Astrocyte (in vitro differentiated cells and primary cell): ENCODE measurements at regions not wholly inside any gene's neighbourhood (a gene's known extent, or its start where the extent isn't known, plus 50 kb on each side); places are given as distances from the start of the nearest gene placed in this dataset.

Experiments used
- DNase-seq: peaks from one replicate; pipeline ENCODE4 v3.0.0-alpha.2; 2010; ENCODE audit warnings: low read depth
- FAIRE-seq: peaks from 2 replicates; lab custom pipeline; 2011; peaks lifted over from hg19 to GRCh38; lab: Jason Lieb, UNC
- H2AFZ ChIP-seq: 2 replicates; pipeline ENCODE4 v1.6.0; 2012; ENCODE audit warnings: low read depth, low read length, inconsistent platforms
- H3K27ac ChIP-seq: 2 replicates; pipeline ENCODE4 v1.5.1; 2011; ENCODE audit warnings: low read depth, low read length, inconsistent platforms
- H3K27me3 ChIP-seq: 2 replicates; pipeline ENCODE4 v1.6.0; 2011; ENCODE audit warnings: low read length, inconsistent platforms; ENCODE audit not compliant: insufficient read depth
- H3K36me3 ChIP-seq: 2 replicates; pipeline ENCODE4 v1.5.1; 2011; ENCODE audit warnings: low read length, inconsistent platforms; ENCODE audit not compliant: insufficient read depth
- H3K4me1 ChIP-seq: 2 replicates; pipeline ENCODE4 v1.5.1; 2011; ENCODE audit warnings: low read length, inconsistent platforms; ENCODE audit not compliant: insufficient read depth
- H3K4me2 ChIP-seq: 2 replicates; pipeline ENCODE4 v1.6.0; 2012; ENCODE audit warnings: low read length, inconsistent platforms
- H3K4me3 ChIP-seq: 2 replicates; pipeline ENCODE4 v1.5.1; 2011; ENCODE audit warnings: low read depth, mild to moderate bottlenecking, low read length, inconsistent platforms; ENCODE audit not compliant: insufficient read depth
- H3K79me2 ChIP-seq: 2 replicates; pipeline ENCODE4 v1.6.0; 2012; ENCODE audit warnings: mild to moderate bottlenecking, low read length, inconsistent platforms; ENCODE audit not compliant: insufficient read depth
- H3K9ac ChIP-seq: 2 replicates; pipeline ENCODE4 v1.6.0; 2012; ENCODE audit warnings: mild to moderate bottlenecking, low read length, inconsistent platforms
- H3K9me3 ChIP-seq: 2 replicates; pipeline ENCODE4 v1.5.1; 2012; ENCODE audit warnings: low read depth, mild to moderate bottlenecking, low read length, inconsistent platforms; ENCODE audit not compliant: insufficient read depth
- H4K20me1 ChIP-seq: 2 replicates; pipeline ENCODE4 v1.6.0; 2012; ENCODE audit warnings: low read length, inconsistent platforms; ENCODE audit not compliant: insufficient read depth
- H3K27ac Mint-ChIP-seq: one replicate; pipeline ENCODE4 v1.8.0; 2021; ENCODE audit warnings: mild to moderate bottlenecking, mixed read lengths; ENCODE audit not compliant: unreplicated experiment
- H3K27me3 Mint-ChIP-seq: one replicate; pipeline ENCODE4 v1.8.0; 2021; ENCODE audit warnings: low read depth, mixed read lengths; ENCODE audit not compliant: unreplicated experiment
- H3K36me3 Mint-ChIP-seq: one replicate; pipeline ENCODE4 v1.8.0; 2021; ENCODE audit warnings: low read depth, mixed read lengths; ENCODE audit not compliant: unreplicated experiment
- H3K4me1 Mint-ChIP-seq: one replicate; pipeline ENCODE4 v1.8.0; 2021; ENCODE audit warnings: low read depth, mixed read lengths; ENCODE audit not compliant: unreplicated experiment
- H3K4me3 Mint-ChIP-seq: one replicate; pipeline ENCODE4 v1.8.0; 2021; ENCODE audit warnings: mild to moderate bottlenecking, moderate library complexity, mixed read lengths; ENCODE audit not compliant: unreplicated experiment
- H3K9me3 Mint-ChIP-seq: one replicate; pipeline ENCODE4 v1.8.0; 2021; ENCODE audit warnings: mild to moderate bottlenecking, mixed read lengths; ENCODE audit not compliant: unreplicated experiment
- EZH2 ChIP-seq: IDR thresholded peaks from 2 replicates; pipeline ENCODE4 v1.6.1; 2012; ENCODE audit warnings: mild to moderate bottlenecking, low read length, inconsistent platforms; ENCODE audit not compliant: insufficient read depth
- TF ChIP-seq, protein P1 (sequence below): IDR thresholded peaks from 2 replicates; pipeline ENCODE4 v1.5.1; 2011; ENCODE audit warnings: low read depth, mild to moderate bottlenecking, inconsistent platforms, low read length, moderate library complexity; ENCODE audit not compliant: insufficient read depth

- H3K4me1 Mint-ChIP-seq, result peaks cover 9% of the 10 kb centered on the region
- no peak overlapping the region for H3K4me3 ChIP-seq
- no peaks in the 10 kb centered on the region for H3K36me3 ChIP-seq
- no peaks in the 10 kb centered on the region for H3K4me1 ChIP-seq
- no peaks in the 10 kb centered on the region for H3K36me3 Mint-ChIP-seq
- no peaks in the 10 kb centered on the region for H3K79me2 ChIP-seq
- H3K9me3 ChIP-seq, result no peaks in the 10 kb centered on the region
- H4K20me1 ChIP-seq, result no peaks in the 10 kb centered on the region
- H3K9me3 Mint-ChIP-seq, result no peaks in the 10 kb centered on the region
- no peak overlapping the region for H3K27ac ChIP-seq
- H3K4me2 ChIP-seq, result no peak overlapping the region
- no peaks in the 10 kb centered on the region for H3K27me3 ChIP-seq
- H3K9ac ChIP-seq, result no peak overlapping the region
- H3K27me3 Mint-ChIP-seq, result no peaks in the 10 kb centered on the region
- TF ChIP-seq EZH2, result no peak
- TF ChIP-seq, protein P1, sequence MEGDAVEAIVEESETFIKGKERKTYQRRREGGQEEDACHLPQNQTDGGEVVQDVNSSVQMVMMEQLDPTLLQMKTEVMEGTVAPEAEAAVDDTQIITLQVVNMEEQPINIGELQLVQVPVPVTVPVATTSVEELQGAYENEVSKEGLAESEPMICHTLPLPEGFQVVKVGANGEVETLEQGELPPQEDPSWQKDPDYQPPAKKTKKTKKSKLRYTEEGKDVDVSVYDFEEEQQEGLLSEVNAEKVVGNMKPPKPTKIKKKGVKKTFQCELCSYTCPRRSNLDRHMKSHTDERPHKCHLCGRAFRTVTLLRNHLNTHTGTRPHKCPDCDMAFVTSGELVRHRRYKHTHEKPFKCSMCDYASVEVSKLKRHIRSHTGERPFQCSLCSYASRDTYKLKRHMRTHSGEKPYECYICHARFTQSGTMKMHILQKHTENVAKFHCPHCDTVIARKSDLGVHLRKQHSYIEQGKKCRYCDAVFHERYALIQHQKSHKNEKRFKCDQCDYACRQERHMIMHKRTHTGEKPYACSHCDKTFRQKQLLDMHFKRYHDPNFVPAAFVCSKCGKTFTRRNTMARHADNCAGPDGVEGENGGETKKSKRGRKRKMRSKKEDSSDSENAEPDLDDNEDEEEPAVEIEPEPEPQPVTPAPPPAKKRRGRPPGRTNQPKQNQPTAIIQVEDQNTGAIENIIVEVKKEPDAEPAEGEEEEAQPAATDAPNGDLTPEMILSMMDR, result no peak
- no peak overlapping the region for H3K4me3 Mint-ChIP-seq
- DNase-seq (no peak), FAIRE-seq (no peak)
- H2AFZ ChIP-seq, result no peak overlapping the region
- no peak overlapping the region for H3K27ac Mint-ChIP-seq
Observed at GRCh38 chr13:72435251-72435650, 292.2 kb downstream of the MZT1 start.

DNA sequence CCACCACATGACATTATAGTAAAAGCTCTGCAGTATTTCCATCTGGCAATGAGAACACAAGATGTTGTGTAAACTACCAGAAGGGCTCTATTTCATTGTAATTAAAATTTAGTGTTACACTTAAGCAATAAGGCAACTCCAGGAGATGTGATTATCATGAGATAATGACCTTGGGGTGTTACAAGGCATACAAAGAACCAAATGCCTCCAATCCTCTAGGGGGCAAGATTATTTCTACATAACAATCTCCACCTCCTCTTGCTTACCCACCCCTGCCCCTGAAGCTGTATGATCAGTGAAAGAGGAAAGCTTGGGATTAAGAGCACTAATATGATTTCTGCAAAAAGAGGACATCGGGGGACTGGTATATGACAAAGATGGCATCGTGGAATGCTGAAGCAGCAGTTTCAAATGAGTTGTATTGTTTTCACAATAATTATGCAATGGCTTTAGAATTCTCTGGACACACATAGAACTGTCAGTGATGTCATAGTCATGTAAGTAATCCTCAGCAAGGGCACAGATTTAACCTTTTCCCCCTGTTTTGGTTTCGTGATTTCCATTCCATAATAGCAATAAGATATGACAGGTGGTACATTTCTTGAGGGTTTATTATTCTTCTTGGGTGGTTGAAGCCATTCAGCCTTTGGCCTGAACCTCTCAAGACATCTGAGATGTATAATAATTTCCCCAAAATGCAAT is 295.3 kb downstream of the MZT1 start:
- TF ChIP-seq EZH2, result no peak
- TF ChIP-seq, protein P1, result no peak
- Histone ChIP-seq H3K9me3 (no peaks in the 10 kb centered on the region), H3K4me3 (no peak overlapping the region), H3K27ac (no peak overlapping the region), H3K79me2 (no peaks in the 10 kb centered on the region), H4K20me1 (no peaks in the 10 kb centered on the region), H3K27me3 (no peaks in the 10 kb centered on the region), H2AFZ (no peak overlapping the region), H3K4me1 (no peaks in the 10 kb centered on the region), H3K4me2 (no peak overlapping the region), H3K9ac (no peak overlapping the region), H3K36me3 (no peaks in the 10 kb centered on the region)
- peak; percentile 23 for FAIRE-seq
- peaks cover under 1% of the 10 kb centered on the region for H3K4me1 Mint-ChIP-seq
- DNase-seq, result no peak
- H3K4me3 Mint-ChIP-seq, result no peak overlapping the region
- no peaks in the 10 kb centered on the region for H3K27me3 Mint-ChIP-seq
- H3K36me3 Mint-ChIP-seq, result no peaks in the 10 kb centered on the region
- no peaks in the 10 kb centered on the region for H3K9me3 Mint-ChIP-seq
- no peak overlapping the region for H3K27ac Mint-ChIP-seq

DNA sequence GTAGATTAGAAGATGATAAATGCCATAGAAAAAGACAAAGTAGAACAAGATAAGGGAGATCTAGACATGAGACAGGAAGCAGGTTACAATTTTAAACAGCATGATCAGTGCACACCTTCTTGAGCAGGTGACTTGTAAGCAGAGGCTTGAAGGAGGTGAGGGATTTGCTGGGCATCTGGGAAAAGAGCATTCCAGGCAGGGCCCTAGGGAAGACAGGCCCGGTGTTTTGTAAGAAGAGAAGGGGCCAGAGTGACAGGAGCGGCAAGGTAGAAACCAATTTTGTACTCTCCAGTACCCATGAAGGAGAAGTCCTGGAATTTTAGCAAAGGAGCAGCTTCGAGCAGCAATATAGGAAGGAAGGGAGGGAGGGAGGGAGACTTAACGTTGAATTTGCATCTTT is 296.5 kb downstream of the MZT1 start:
- Mint-ChIP-seq H3K27ac (no peak overlapping the region), H3K4me1 (no peaks in the 10 kb centered on the region), H3K9me3 (no peaks in the 10 kb centered on the region), H3K4me3 (no peak overlapping the region), H3K36me3 (no peaks in the 10 kb centered on the region), H3K27me3 (no peaks in the 10 kb centered on the region)
- no peaks in the 10 kb centered on the region for H3K79me2 ChIP-seq
- no peak overlapping the region for H3K27ac ChIP-seq
- no peak overlapping the region for H3K4me2 ChIP-seq
- TF ChIP-seq EZH2, result no peak
- TF ChIP-seq, protein P1, result no peak
- no peaks in the 10 kb centered on the region for H3K27me3 ChIP-seq
- H3K9ac ChIP-seq, result no peak overlapping the region
- H2AFZ ChIP-seq, result no peak overlapping the region
- FAIRE-seq (no peak), DNase-seq (no peak)
- H4K20me1 ChIP-seq, result no peaks in the 10 kb centered on the region
- H3K36me3 ChIP-seq, result no peaks in the 10 kb centered on the region
- no peaks in the 10 kb centered on the region for H3K4me1 ChIP-seq
- H3K4me3 ChIP-seq, result no peak overlapping the region
- H3K9me3 ChIP-seq, result no peaks in the 10 kb centered on the region
